Panc1 (cell line): ENCODE measurements at regions not wholly inside any gene's neighbourhood (a gene's known extent, or its start where the extent isn't known, plus 50 kb on each side); places are given as distances from the start of the nearest gene placed in this dataset.

Experiments used
- ATAC-seq: fragments of 200-7000 bp; cut with Tn5 transposase; 2 replicates; pipeline ENCODE4 v1.9.1; 2020; ENCODE audit warnings: mild to moderate bottlenecking, moderate library complexity
- BruUV-seq: library from RNA; stranded (reverse); fragments of 400-500 nt; replicated peaks from 2 replicates; lab custom pipeline; 2021; lab: Mats Ljungman, UMichigan
- CTCF ChIA-PET: fragments of 300-600 bp; sonication (Branson Sonifier 250); formaldehyde crosslinking; loops from one replicate; lab custom pipeline; 2022; ENCODE audit warnings: antibody characterized with exemption; lab: Charles Lee
- POLR2A ChIA-PET: fragments of 300-600 bp; sonication (Branson Sonifier 250); formaldehyde crosslinking; loops from one replicate; lab custom pipeline; 2022; ENCODE audit warnings: antibody characterized with exemption; lab: Charles Lee
- DNase-seq: peaks from one replicate; pipeline ENCODE4 v3.0.0-alpha.2; 2010; ENCODE audit warnings: low read depth, low spot score
- H3K27ac ChIP-seq: 2 replicates; pipeline ENCODE4 v1.5.1; 2011; ENCODE audit warnings: mild to moderate bottlenecking, low read length, inconsistent platforms
- H3K27me3 ChIP-seq: fragments of 200-500 bp; sonication (Bioruptor generic); 2 replicates; pipeline ENCODE4 v1.6.0; 2014; ENCODE audit warnings: low read length, inconsistent platforms; ENCODE audit not compliant: control insufficient read depth, insufficient read depth
- H3K36me3 ChIP-seq: fragments of 200-500 bp; sonication (Bioruptor generic); 2 replicates; pipeline ENCODE4 v1.5.1; 2014; ENCODE audit warnings: inconsistent platforms, mild to moderate bottlenecking, low read length, moderate library complexity; ENCODE audit not compliant: control insufficient read depth, insufficient read depth
- H3K4me1 ChIP-seq: 2 replicates; pipeline ENCODE4 v1.5.1; 2011; ENCODE audit warnings: inconsistent platforms, mild to moderate bottlenecking, low read length, moderate library complexity; ENCODE audit not compliant: control insufficient read depth, insufficient read depth
- H3K4me3 ChIP-seq, 2 experiments: 2 replicates each; pipeline ENCODE4 v1.5.1; 2011 to 2012; ENCODE audit warnings: low read depth in 2 of 2, low read length in 2 of 2, mild to moderate bottlenecking in 2 of 2, inconsistent platforms in 1 of 2, moderate library complexity in 1 of 2
- H3K9me3 ChIP-seq: fragments of 200-500 bp; sonication (Bioruptor generic); 2 replicates; pipeline ENCODE4 v1.5.1; 2014; ENCODE audit warnings: low read depth, mild to moderate bottlenecking, inconsistent platforms, low read length, moderate library complexity; ENCODE audit not compliant: control insufficient read depth, insufficient read depth
- CTCF ChIP-seq: fragments of 450-650 bp; IDR thresholded peaks from 2 replicates; pipeline ENCODE4 v1.5.1; 2017; ENCODE audit warnings: mild to moderate bottlenecking
- POLR2AphosphoS5 ChIP-seq: IDR thresholded peaks from 2 replicates; pipeline ENCODE4 v1.6.1; 2012; ENCODE audit warnings: mild to moderate bottlenecking, low read depth, low read length, moderate library complexity
- REST ChIP-seq, 2 experiments: IDR thresholded peaks; 2 replicates each; pipeline ENCODE4 v1.6.1; 2011 to 2012; ENCODE audit warnings: low read depth in 2 of 2, control low read depth in 1 of 2, low read length in 1 of 2, mild to moderate bottlenecking in 1 of 2, moderate library complexity in 1 of 2; ENCODE audit not compliant: insufficient read depth in 1 of 2
- SIN3A ChIP-seq: IDR thresholded peaks from 2 replicates; pipeline ENCODE4 v1.6.1; 2012; ENCODE audit warnings: low read depth, mild to moderate bottlenecking, low read length, moderate library complexity, borderline replicate concordance; ENCODE audit not compliant: insufficient read depth
- TCF7L2 ChIP-seq: IDR thresholded peaks from 2 replicates; pipeline ENCODE4 v1.6.1; 2011; ENCODE audit warnings: mild to moderate bottlenecking, low read depth, low read length, inconsistent platforms
- in situ Hi-C: cut with HindIII; loops from 2 replicates; pipeline ENCODE4 v1.10.0; 2016; ENCODE audit warnings: low sequenced_read_pairs, low pct_unique_long_range_greater_than_20kb
- intact Hi-C: fragments of 100-400 bp; cut with micrococcal nuclease; formaldehyde crosslinking; loops from one replicate; pipeline ENCODE4 v1.10.0; 2022; ENCODE audit not compliant: unreplicated experiment

GRCh38 chr2:236646871-236647270 lies 77.2 kb downstream of the ACKR3 start:
- Histone ChIP-seq H3K9me3 (no peaks in the 10 kb centered on the region; the same call in 1 of the 2 replicates), H3K4me3 (no peak overlapping the region), H3K4me1 (no peaks in the 10 kb centered on the region), H3K27ac (no peak overlapping the region), H3K27me3 (no peaks in the 10 kb centered on the region), H3K36me3 (no peaks in the 10 kb centered on the region)
- no peak for ATAC-seq
- CTCF ChIA-PET: no interaction called here
- in situ Hi-C loops: no loop called here
- TF ChIP-seq REST (IDR thresholded peaks at IDR 0.05; ENCODE audit: insufficient read depth in 1 of 2, low read depth in 2 of 2, low read length in 1 of 2) (no peak), SIN3A (no peak), POLR2AphosphoS5 (no peak)
- intact Hi-C loops: no loop called here
- POLR2A ChIA-PET: no interaction called here
- BruUV-seq: no TSS peak
- DNase-seq: no peak

- no peak for DNase-seq
- ATAC-seq: no peak
- no peaks in the 10 kb centered on the region for H3K9me3 ChIP-seq
- intact Hi-C loops (no loop called here), in situ Hi-C loops (no loop called here)
- BruUV-seq: no TSS peak
- ChIA-PET POLR2A (no interaction called here), CTCF (no interaction called here)
- no peaks in the 10 kb centered on the region for H3K4me1 ChIP-seq
- H3K36me3 ChIP-seq: no peaks in the 10 kb centered on the region
- TF ChIP-seq CTCF (no peak), POLR2AphosphoS5 (no peak), REST (IDR thresholded peaks at IDR 0.05; ENCODE audit: insufficient read depth in 1 of 2, low read depth in 2 of 2, low read length in 1 of 2) (no peak), TCF7L2 (no peak), SIN3A (no peak)
- no peaks in the 10 kb centered on the region for H3K27me3 ChIP-seq
- no peak overlapping the region for H3K4me3 ChIP-seq
- no peak overlapping the region for H3K27ac ChIP-seq
Measured at GRCh38 chr2:236647621-236648020, 78.0 kb downstream of the ACKR3 start.
